GM21515 (cell line): ENCODE measurements at regions not wholly inside any gene's neighbourhood (a gene's known extent, or its start where the extent isn't known, plus 50 kb on each side); places are given as distances from the start of the nearest gene placed in this dataset.
"Not testable (repeated sequence)": the region's sequence is repeated elsewhere in the genome, so short reads cannot be mapped to it uniquely, and the experiment has no call there.

Experiments
- ATAC-seq: cut with Tn5 transposase; IDR thresholded peaks from one replicate; pipeline ENCODE4 v1.9.1; 2021; ENCODE audit not compliant: unreplicated experiment

- not testable (repeated sequence) for ATAC-seq
These were observed 183.7 kb upstream of the AKAP13 start for GRCh38 chr15:85196697-85197096.

DNA sequence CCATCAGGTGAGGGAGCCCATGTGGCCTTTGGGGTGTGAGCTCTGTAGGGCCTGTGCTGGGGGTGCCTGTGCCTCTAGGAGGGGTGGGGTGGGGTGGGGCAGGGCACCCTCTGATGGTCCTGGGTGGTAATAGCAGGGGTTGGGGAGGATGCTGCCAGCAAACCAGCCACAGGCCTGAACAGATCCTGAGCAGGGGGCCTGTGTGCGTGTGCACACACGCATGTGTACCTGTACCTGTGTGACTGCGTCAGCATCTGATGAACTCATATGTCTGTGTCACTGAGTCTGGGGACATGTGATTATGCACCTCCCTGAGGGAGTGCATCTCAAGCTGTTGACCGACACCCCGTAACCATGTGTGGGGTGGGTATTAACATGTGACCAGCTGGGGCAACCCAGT, 182.8 kb upstream of the AKAP13 start:
- not testable (repeated sequence) for ATAC-seq

DNA sequence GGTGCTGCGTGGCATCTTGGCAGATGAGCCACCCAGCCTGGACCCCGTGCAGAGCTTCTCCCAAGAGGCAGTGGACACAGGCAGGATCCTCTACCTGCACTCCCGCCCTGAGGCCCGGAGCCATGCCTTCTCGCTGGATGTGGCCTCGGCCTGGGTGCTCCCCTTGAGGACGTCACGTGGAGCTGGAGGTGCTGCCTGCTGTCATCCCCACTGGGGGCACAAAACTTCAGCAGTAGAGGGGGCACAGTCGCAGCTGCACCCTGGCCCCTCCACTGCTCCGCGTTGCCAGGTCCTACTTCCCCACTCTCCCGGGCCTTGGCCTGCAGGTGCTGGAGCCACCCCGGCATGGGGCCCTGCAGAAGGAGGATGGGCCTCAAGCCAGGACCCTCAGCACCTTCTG, 182.0 kb upstream of the AKAP13 start:
- not testable (repeated sequence) for ATAC-seq

- ATAC-seq, result peak; percentile 92
These were observed 180.2 kb upstream of the AKAP13 start for GRCh38 chr15:85200215-85200614.

DNA sequence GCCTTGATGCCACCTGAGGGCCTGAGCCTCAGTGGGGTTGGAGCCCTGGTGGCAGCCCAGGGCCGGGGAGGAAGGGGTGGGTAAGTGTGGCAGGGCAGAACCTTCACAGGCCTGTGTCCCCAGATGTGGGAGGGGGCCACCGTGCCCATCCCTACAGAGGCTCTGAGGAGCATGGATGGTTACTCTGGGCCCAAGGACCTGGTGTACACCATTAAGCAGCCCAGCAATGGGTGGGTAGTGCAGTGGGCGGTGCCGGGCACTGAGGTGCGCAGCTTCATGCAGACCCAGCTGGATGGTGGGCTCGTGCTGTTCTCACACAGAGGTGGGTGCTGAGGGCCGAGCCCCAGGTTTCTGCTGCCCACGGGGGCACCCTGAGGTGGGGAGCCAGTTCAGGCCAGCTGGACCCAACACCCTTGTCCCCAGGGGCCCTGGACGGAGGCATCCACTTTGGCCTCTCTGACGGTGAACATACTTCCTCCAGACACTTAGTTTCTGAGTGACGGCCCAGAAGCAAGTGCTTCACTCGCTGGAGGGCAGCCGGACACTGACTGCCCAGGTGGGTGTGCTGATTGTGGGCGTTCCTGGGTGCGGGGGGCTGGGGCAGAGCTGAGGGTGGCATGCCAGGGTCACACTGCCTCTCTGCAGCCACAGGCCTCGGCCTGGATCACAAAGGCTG, 179.1 kb upstream of the AKAP13 start:
- not testable (repeated sequence) for ATAC-seq

DNA sequence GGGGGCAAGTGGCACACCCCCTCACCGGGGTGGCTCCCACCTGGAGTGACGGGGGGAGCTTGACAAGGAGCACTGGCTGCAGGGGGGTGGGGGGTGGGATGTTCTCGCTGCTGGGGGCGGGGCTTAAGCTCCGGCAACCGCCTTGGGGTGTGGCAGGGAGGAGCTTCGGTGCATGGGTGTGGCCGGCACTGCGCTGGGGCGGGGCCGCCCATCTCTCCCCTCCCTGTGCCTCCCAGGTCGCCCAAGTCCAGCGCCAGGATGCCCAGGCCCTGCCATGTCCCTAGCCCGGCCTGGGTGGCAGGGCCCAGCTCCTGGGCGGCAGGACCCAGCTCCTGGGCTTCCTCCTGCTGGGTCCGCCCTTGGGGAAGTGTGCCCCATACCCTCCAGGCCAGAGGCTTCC, 175.9 kb upstream of the AKAP13 start:
- not testable (repeated sequence) for ATAC-seq

DNA sequence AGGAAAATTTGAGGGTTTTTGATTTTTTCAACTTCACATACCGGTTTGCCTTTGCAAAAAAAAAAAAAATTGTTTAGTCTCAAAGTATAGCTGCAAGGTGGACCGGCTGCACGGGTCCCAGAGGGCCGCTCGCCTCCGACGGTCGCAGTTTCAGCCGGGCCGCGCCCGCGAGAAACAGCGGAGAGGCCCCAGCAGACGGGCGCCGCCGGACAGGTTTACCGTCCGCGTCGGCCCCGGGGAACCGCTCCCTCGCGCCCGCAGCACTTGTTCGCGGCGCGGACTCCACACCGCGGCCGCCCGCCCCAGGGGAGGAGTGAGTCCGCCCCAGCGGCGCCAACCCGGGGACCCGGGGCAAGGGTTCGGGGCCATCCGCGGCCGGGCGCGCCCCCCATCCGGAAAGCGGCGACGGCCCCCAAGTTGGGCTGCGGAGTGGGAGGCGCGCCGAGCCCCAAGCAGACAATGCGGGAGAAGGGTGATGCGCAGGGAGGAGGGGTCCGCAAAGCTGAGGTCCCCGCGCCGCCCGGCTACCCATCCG, 146.5 kb upstream of the AKAP13 start:
- not testable (repeated sequence) for ATAC-seq

DNA sequence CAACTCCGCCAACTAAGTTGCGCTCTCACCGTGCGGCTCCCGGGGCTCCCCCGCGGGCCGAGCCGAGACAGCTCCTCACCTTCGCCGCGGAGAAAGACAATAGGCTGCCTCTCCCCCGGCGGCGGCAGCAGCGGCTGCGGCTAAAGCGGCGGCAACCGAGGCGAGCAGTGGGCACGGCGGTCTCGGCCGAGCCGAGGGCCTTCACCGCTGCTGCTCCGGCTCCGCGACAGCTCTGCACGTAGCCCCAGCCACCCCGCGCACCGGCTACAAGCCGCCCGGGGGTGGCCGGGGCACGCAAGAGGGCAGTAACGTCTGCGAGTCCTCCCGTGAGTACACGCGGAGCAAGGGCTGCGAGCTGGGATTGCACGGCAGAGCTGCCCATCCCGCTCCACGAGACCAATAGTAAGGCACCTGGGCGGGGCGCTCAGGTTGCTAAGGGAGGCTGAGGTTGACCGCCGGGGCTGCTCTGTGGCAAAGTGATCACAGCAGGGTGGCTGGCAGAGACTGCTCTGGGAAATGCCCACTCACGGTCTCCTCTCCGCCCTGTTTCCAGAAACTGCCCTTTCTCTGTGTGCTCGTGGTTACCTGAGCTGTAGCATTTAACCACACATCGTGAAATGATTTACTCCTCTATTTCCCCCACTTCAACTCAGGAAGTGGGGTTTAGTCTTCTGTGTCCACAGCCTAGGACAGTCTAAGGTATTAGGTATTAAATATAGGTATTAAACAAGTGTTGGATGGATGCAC, 145.8 kb upstream of the AKAP13 start:
- not testable (repeated sequence) for ATAC-seq

- ATAC-seq, result not testable (repeated sequence)
These were observed 136.3 kb upstream of the AKAP13 start for GRCh38 chr15:85244056-85244455.

DNA sequence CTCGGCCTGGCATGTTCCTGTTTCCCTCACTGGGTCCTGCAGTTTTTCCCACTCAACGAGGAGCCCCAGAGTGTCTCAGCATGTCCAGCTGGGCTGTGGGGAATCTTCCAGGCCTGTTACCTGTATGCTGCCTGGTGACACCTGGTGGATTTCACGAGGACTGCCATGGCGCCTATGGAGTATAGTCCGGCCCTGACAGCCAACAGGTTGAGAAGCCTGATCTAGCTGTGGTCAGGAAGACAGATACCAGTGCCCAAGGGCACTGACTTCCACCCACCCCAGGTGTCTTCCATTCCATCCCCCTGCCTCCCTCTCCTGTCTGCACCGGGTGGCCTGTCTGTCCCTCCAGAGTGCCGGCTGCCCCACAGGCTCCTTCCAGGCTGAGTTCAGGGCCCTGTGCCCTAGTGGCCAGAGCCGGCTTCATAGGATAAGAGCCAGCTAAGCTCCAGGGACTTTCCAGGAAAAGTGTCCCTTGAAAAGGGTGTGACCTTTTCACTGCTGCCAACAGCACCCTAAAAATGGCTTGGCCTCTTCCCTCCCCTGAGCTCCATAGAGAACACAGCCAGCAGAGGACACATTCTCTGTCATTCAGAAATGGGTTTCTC, 129.4 kb upstream of the AKAP13 start:
- ATAC-seq, result not testable (repeated sequence)

DNA sequence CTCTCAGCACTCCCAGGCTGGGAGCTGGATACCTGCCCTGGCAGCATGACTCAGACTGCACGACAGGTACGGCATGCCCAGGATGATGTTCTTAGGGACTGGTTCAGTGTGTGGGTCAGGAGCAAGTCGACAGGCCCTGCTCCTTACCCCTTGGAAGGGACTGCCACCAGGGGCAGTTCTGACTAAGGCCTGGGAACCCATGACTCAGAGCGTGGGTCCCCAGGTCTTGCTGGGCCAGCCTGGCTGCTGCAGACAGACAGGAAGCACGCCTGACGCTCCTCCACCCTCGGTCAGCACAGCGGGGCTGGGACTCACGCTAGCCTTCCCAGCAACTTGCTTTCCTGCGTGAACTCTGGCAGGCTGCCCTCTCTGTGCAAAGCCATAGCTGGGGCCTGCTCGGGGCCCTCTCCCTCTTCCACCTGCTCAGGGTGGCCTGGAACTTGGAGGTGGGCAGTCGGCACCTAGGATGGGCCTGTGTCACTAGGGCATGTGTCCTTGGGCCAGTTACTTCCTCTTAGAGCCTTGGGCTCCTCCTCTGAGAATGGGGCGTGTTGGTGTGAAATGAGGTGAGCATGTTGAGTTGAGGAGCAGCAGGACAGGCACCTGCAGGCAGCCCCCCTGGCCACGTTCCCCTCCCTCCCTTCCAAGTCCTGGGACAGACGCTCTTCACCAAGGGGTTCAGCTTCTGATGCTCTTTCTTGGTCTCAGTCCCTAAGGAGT, 127.0 kb upstream of the AKAP13 start:
- not testable (repeated sequence) for ATAC-seq

DNA sequence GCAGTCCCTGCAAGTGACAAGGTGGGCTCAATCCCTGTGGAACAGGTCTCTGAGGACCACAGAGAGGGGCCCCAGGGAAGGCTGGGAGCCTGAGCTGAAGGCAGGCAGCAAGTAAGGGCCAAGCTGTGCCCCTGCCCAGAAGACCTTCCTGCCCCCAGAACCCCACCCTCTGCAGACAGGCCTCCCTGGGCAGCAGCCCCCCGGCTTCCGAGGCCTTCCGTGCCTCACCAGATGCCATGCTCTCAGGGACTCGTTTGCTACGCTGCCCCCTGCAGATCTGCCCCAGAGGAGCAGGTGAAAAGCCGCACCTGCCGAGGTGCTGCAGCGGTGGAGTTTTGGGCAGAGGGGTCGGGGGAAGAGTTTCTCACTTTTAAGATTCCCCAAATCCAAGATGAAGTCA, 125.4 kb upstream of the AKAP13 start:
- ATAC-seq, result not testable (repeated sequence)

DNA sequence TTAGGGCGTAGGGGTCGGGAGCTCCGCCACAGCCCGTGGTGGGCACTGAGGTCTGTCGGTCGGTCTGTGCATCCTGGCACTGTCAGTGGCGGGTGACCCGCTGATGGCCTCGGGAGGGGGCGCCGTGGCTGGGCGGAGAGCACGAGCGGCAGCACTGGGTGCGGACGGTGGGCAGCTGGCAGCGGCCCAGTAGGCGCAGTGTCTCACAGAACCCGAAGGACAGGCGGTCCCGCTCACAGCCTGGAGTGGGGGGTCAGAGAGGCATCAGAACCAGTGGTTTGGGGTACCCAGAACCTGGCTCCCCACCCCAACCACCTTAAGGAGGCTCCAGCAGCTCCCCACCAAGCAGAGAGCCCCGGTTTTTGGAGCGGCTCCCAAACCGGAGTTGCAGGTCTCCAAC, 124.9 kb upstream of the AKAP13 start:
- ATAC-seq, result not testable (repeated sequence)

- ATAC-seq, result not testable (repeated sequence)
These were observed 124.1 kb upstream of the AKAP13 start for GRCh38 chr15:85256009-85256997.

DNA sequence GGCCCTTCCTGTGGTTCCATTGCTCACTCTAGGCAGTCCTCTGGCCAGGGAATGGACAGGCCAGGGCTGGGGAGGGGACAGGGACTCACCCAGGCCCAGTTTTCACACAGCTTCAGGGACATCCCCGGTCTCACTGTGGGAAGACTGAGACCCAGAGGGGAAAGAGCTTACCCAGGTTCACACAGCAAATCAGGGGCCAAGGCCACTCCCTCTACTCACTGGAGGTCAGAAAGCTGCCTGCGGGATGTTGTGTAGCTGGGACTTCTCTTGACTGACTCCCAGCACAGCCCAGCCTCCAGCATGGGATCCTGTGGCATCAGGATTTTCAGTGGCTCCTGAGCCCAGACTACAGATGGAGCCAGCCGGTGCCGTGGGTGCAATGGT, 122.3 kb upstream of the AKAP13 start:
- ATAC-seq, result peak; percentile 5

- ATAC-seq, result not testable (repeated sequence)
These were observed 121.7 kb upstream of the AKAP13 start for GRCh38 chr15:85258559-85259209.

GRCh38 chr15:85260526-85260925, 119.9 kb upstream of the AKAP13 start:
- not testable (repeated sequence) for ATAC-seq

- ATAC-seq, result not testable (repeated sequence)
These were observed 117.8 kb upstream of the AKAP13 start for GRCh38 chr15:85262461-85263055.
